Hepatic stellate cell (primary cell): ENCODE measurements at regions not wholly inside any gene's neighbourhood (a gene's known extent, or its start where the extent isn't known, plus 50 kb on each side); places are given as distances from the start of the nearest gene placed in this dataset.
"Not testable (repeated sequence)": the region's sequence is repeated elsewhere in the genome, so short reads cannot be mapped to it uniquely, and the experiment has no call there.

Experiments used
- DNase-seq: peaks from one replicate; pipeline ENCODE4 v3.0.0; 2011; ENCODE audit warnings: low spot score

DNA sequence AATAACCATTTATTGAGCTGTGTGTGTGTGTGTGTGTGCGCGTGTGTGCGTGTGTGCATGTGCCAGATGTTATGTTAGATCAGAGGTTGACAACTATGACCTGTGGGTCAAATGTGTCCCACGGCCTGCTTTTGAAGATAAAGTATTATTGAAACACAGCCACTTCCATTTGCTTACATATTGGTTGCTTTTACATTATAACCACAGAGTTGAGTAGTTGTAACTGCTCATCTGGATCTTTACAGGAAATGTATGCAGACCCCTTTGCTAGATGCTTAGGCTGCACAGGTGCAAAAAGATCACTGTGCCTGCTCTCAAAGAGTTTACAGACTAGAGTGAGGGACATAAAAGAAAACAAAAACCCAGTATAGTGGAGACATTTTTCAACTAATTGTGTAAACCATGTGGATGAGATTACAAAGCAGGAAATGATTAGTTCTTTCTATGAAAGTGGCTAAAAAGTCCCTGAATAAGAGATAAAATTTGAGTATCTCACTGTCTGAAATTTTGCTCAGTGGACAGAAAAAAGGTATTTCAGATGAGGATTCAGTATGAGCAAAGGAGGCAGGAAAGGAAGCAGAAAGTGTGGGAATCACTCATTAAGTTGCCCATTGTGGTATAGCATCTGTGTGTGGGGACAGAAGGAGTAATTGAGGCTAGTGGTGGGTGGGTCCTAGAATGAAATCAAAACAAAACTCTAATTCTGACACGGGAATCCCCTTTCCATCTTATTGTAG, 188.4 kb downstream of the PAH start:
- no peak for DNase-seq

DNA sequence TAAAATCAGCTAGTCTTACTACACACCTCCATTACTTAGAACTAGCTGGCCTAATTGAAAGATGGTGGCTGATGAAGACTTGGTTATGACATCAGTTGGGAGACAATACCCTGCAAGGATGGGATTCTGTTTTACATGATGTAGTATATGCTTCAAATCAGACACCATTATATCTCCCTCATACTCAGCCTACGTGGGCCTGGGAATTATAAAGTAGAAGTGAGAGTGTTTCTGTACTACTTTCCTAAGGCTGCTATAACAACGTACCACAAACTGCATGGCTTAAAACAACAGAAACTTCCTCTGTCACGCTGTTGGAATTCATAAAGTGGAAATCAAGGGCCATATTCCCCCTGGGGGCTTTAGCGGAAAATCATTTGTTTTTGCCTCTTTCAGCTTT, 190.4 kb downstream of the PAH start:
- DNase-seq, result no peak

DNA sequence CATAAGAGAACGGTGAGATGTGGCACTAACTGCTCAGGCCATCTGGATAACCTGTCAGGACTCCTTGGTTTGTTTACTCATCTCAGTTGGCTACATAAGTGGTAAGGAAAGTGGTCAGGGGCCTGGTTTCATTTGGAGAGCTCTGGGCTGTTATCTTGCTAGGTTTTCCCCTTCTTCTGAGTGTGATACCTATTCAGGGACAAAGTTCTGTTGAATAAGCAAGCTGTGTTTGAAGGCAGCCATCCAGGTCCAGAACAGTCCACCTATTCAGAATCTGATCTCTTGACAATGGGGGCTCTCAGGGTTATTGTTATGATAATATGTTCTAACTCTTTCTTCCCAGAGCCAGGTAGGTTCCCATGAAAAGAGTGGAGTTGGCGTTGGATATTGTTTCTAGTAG, 194.9 kb downstream of the PAH start:
- no peak for DNase-seq

DNA sequence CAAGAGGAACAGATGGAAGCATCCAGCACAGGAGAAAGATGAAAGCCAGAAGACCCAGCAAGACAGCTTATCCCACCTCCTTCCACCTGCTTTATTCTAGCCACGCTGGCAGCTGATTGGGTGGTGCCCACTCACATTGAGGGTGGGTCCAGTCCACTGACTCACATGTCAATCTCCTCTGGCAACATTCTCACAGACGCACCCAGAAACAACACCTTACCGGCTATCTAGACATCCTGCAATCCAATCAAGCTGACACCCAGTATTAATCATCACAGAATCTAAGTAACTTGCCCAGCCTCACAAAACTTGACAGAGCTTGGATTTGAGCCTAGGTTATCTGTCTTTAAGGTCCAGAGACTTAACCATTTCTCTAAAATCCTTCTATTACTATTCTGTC, 208.9 kb downstream of the PAH start:
- no peak for DNase-seq

DNA sequence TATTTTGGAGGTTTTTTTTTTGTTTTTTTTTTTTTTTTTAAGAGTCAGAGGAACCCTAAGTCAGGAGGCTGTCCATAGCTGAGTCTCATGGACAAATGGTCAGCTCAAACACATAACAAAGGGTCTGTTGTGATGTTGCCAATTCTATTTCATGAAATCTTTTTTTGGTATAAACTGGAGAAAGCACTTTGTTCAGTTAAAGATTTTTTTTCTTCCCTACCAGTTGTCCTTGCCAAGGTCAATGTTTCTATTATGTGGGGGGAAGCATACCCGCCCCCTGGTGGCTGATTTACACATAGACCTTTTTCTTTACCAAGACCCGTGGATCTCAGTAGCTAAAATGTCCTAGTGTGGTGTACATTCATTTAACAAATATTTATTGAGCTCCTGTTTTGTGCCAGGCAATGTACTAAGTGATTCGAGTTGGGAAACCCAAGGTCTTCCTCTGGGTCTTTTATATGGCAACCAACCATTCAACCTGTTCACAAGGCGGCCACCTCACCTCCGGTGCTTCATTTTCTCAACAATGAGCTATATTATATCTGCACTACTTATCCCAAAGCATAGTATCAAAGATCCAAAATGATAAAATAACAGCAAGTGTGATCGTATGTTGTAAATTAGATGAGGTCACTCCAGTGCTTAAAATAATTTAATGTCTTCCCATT, 214.5 kb downstream of the PAH start:
- DNase-seq, result peak; percentile 26

DNA sequence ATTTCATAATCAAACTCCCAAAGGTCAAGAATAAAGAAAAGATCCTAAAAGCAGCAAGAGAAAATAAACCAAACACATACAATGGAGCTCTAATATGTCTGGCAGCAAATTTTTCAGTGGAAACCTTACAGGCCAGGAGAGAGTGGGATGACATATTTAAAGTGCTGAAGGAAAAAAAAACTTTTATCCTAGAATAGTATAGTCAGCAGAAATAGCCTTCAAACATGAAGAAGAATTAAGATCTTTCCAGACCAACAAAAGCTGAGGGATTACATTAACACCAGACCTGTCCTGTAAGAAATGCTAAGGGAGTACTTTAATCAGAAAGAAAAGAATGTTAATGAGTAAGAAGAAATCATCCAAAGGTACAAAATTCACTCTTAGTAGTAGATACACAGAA, 215.7 kb upstream of the IGF1 start:
- no peak for DNase-seq

DNA sequence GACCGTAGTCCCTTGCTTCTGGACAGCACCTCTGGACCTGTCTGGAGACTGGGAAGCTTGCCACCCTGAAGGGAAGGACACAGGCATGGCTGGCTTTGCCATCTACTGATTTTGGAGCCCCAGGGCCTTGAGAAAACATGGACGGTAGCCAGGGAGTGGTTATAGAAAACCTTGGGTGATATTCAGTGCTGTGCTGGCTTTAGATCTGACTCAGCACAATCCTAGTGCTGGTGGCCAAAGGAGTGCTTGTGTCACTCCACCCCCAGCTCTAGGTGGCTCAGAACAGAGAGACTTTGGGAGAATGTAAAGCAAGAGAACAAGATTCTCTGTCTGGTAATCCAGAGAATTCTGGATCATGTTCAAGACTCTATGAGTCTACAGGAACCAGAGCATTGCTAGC, 214.5 kb upstream of the IGF1 start:
- no peak for DNase-seq

DNA sequence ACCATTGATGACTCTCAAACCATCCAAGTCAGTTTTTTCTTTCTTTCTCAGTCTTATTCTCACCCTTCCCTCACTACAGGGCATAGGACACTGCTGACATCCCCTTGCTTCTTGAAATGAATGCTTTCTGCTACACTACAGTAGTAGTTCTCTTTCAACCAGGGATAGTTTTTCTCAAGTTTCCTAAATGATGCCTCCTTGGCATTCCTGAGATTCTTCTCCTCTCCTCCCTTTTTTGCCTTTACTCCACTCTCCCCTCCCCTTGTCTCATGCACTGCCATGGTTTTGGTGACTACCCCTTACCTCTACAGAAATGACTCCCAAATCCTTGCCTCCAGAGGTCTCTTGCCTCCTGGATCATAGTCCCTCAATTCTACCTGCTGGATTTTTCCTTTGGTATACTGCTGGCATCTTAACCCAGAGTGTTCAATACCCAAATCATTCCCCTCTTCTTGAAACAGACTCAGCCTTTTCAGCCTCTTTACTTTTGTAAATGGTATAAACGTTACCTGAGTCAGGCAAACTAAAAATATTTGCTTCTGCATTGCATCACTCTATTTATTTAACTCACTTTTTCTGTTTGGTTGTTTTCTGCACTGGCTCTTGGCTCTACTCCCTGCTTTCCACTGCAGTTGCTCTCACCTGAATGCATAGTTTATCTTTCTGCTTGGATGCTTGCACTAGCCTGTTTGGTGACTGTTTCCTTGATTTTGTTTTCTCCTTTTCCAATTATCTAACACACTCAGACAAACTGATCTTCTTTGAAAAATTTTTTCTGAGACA, 211.6 kb upstream of the IGF1 start:
- DNase-seq, result no peak

DNA sequence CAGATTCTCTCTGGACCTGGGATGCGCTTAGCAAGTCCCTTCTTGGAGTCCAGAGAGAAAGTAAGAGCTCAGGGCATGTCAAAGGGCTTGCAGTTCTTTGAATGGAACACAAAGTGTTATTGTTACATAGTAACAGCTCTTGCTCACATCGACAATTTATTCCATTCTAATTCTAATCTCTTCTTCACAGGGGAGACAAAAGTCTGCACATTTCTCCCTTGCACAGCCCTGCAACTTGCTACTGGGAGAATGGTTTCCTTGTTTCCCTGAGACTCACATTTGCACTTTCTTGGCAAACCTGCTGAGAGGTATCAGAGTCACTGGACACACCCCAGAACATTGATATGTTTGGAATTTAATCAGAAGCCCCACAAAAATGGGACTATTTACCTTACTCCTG, 209.9 kb upstream of the IGF1 start:
- no peak for DNase-seq

DNA sequence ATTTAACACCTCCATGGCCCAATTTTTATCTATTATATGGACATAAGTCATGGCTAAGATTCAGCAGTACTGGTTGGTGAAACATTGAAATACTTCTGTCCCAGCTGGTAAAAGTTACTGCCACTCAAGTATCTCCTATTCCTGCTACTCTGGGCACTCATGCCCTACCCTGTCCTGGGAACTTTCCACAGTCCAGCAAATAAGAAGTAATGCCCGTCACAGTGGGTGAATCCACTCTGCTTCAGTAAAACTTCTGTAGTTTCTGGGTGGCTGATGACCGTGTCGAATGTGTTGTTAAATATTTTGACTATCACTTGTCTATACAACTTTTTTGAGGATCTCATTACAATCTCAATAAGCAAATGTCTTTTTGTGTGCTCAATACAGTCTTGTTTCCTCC, 209.3 kb upstream of the IGF1 start:
- no peak for DNase-seq

DNA sequence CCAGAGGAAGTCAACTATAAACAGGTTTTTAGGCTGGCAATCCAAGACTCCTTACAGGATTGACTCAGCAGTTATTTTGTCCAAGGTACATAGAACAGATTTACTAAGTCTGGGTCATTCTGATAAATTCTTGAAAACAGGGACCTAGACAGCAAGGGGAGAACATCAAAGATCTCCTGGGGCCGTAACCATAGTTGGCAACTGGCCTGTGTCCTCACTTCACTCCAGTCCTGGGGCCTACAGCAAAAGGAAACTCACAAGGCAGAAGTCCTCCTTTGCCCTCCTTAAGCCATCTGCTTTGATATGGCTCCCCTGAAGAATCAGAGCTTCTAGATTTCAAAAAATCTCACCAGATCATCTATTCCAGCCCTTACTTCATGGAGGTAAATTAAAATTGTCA, 207.2 kb upstream of the IGF1 start:
- DNase-seq, result no peak

DNA sequence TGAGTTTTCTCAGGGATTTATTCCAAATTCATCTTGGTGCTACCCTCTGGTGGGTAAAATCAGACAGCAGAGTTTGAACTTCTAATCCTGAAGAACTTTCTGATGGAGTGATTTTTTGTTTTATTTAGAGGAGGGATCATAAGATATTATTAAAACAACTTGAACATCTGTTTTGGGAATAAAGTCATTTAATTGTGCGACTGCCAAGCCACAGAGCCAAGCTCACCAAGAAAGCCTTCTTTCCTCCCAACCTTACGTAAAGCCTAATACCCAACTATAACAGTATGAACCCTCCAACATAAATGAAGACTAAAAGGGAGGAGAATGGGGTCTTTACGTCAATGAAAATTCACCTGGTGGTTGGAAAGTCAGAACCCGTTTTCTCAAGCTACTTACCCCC, 205.5 kb upstream of the IGF1 start:
- DNase-seq, result no peak

DNA sequence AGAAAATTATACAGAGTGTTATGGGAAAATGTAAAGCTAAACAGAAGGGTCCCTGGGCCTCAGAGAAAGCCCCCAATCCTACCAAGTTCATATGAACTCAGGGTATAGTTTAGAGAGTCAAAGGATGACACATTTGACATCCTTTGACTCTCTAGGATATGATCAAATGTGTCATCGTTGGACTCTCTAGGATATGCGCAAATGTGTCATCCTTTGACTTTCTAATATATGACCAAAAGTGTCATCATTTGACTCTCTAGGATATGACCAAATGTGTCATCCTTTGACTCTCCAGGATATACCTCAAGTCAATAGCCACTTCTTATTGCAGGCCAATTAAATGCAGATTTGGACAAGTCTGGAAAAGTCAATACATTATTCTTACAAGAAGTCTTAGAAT, 204.8 kb upstream of the IGF1 start:
- DNase-seq, result no peak

DNA sequence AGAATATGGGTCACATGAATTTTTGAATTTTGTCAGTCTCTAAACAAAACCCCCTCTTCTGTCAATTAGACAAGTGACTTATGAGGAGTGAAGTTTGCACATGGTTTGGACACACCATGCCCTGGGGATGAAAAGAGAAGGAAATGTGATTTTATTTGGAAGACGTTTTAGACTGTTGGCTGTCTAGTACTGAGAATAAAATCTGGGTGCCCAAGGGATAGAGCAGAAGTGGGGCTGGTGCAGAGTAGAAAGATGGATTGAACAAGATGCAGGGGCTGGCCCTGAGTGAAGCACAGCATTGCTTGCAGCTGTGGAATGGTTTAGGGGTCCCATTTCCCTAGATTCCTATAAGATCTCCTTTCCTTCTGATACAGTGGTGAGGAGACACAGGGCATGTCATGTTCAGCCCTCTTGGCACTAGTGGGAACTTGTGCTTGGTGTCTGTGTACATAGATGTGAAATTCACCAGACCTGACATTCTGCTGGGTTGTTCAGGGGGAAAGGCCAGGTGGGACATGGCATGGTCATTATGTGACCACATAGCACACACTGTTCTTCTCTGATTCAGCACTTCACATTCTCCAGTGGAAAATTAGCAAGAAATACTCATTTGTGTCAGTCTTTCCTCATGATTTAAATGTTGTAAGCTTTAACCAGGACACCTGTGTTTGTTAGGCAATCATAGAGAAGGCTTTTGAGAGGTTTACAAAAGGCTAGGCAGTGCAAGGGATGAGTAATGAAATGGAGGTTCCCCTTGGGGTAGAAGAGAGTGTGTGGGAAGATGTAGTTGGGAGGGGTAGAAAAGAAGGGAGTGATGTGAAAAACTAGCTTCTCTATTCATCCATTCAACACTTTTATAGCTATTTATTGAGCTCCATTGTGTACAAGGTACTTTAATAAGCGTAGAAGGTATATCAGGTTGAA, 202.3 kb upstream of the IGF1 start:
- no peak for DNase-seq

DNA sequence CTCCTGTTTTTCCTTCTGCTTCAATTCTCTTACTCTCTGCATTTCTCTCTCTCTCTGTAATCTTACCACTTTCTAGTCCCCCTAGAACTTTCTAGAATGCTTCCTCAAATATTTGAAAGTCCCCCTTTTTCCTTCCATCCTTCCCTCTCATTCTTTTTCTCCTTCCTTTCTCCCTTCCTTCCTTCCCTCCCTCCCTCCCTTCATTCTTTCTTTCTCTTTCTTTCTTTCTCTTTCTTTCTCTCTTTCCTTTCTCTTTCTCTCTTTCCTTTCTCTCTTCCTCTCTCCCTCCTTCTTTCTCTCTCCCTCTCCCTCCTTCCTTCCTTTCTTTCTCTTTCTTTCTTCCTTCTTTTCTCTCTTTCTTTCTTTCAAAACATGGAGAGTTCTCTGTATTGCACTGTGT, 201.4 kb upstream of the IGF1 start:
- no peak for DNase-seq

DNA sequence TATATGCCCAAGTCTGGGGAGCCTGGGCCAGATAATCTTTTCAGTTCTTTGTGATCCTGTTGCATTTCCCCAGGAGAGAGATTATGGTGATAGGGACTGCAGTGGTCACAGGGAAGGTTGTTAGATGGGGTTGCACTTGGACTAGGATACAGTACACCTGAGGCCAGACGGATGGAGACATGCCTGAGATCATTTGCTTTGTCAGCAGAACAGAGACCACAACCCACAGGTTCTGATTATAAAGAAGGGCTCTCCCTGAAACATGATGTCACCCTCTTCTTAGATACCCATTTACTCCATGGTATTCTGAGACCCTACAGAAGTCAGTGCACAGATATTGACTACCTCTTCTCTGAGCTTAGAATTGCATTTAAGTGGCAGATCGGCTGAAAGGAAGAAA, 200.9 kb upstream of the IGF1 start:
- no peak for DNase-seq

DNA sequence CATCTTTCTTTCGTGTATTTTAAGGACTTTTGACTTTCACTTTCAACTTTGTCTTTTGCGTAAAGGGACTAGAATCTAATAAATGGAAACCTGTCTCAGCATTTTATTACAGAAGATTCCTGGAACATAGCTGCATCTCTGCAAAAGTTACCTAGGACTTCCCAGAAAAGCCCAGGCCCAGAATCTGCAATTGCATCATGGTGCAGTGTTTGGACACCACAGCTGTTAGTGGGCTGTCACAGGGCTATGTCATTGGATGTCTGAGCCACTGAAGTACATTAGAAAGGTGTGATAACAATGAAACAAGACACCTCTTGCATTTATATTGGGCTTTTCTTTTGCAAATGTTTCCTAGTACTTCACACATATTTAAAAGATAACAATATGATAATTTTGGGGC, 199.9 kb upstream of the IGF1 start:
- no peak for DNase-seq

DNA sequence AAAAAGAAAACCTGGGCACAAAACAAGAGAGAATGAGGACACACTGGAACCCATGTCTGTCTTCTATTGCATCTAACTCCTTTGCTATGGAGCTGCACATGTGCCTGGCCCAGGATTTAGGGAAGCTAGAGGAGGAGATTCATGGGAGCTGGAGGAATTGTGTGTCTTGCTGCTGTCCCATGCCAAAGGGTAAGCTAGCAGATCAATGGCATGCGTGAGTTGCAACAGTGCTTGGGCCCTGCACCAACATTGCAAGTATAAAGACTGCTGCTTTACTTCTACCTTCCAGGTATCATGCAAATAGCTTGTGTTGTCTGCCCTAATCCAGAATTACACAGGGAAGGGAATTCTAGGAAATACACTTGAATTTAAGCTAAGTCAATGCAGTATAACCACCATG, 196.4 kb upstream of the IGF1 start:
- no peak for DNase-seq

DNA sequence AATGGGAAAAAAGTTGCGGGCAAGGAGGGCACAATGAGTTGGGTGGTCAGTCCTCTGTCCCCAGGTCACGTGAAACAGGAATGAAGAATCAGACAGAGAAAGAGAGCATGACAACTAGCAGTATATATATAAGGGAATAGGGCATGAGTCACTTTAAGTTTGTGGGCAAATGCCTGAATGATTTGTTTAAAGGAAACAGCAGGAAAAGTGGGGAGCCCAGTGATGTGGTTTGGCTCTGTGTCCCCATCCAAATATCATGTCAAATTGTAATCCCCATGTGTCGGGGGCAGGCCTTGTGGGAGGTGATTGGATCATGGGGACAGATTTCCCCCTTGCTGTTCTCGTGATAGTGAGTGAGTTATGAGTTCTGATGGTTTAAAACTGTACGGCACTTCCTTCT, 195.3 kb upstream of the IGF1 start:
- DNase-seq, result no peak

DNA sequence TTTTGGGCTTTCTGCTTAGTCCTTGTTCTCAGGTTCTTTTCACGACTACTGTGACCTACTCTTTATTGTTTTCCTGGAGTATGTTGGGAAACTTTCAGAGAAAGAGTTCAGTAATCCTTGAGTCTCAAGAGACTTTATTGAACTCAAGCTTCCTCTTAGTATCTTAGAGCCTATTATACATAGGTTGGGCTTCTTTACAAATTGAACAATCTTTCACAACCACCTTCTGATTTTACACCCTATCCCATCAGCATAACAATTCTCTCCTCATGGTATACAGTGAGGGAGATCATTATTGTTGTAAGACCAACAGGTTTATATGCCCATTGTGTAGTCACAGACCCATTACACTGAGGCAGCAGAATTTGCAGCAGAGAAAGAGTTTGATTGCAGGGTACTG, 193.2 kb upstream of the IGF1 start:
- no peak for DNase-seq

DNA sequence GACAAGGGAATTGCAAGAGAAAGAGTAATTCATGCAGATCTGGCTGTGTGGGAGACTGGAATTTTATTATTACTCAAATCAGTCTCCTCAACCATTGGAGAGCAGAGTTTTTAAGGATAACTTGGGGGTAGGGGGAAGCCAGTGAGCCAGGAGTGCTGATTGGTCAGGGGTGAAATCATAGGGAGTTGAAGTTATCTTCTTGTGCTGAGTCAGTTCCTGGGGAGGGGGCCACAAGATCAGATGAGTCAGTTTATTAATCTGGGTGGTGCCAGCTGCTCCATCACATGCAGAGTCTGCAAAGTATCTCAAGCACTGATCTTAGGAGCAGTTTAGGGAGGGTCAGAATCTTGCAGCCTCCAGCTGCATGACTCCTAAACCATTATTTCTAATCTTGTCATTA, 191.8 kb upstream of the IGF1 start:
- DNase-seq, result not testable (repeated sequence)

DNA sequence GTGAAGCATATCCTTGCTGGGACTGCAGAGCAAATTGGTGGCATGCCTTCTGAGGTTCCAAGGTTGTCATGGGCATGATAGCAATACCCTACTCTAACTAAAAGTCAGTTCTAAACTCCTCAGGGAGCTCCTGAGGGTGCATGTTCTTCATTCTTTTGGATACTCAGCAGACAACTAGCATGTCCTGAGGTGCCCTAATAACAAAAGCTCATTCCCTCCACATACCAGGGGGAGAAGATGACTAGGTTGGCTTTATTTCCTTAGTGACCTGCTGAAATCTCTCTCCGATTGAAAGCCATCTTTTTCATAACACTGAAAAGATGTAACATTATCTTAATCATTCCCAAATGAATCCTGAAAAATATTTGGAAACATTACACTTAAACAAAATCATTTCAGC, 188.7 kb upstream of the IGF1 start:
- no peak for DNase-seq
